ENCODE measurements at regions not wholly inside any gene's neighbourhood (a gene's known extent, or its start where the extent isn't known, plus 50 kb on each side); places are given as distances from the start of the nearest gene placed in this dataset.

DNA sequence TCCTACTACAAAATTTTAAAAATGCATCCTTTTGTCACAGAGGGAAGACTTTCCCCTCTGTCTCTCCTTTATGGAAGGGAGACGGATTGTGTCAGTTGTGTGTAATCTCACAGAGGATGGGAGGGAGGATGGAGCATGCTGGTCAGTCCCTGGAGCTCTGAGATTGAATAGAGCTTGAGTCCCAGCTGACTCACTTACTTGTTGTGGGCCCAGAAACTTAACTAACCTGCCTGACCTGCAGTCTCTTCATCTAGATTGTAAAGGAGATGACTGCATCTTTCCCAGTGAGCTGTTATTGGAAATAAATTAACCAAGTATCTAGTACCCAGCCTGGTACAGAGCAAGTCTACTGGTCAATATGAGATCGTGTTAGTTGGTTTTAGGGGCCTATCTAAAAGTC is 77.9 kb upstream of the ADO start:
- TF ChIP-seq, protein P1, sequence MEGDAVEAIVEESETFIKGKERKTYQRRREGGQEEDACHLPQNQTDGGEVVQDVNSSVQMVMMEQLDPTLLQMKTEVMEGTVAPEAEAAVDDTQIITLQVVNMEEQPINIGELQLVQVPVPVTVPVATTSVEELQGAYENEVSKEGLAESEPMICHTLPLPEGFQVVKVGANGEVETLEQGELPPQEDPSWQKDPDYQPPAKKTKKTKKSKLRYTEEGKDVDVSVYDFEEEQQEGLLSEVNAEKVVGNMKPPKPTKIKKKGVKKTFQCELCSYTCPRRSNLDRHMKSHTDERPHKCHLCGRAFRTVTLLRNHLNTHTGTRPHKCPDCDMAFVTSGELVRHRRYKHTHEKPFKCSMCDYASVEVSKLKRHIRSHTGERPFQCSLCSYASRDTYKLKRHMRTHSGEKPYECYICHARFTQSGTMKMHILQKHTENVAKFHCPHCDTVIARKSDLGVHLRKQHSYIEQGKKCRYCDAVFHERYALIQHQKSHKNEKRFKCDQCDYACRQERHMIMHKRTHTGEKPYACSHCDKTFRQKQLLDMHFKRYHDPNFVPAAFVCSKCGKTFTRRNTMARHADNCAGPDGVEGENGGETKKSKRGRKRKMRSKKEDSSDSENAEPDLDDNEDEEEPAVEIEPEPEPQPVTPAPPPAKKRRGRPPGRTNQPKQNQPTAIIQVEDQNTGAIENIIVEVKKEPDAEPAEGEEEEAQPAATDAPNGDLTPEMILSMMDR (IDR thresholded peaks at IDR 0.05) = no peak
- TF ChIP-seq POLR2A (IDR thresholded peaks at IDR 0.05) = no peak
